K562 (cell line): ENCODE measurements at regions not wholly inside any gene's neighbourhood (a gene's known extent, or its start where the extent isn't known, plus 50 kb on each side); places are given as distances from the start of the nearest gene placed in this dataset.

Experiments used
- ATAC-seq: fragments of 200-7000 bp; cut with Tn5 transposase; 3 replicates; pipeline ENCODE4 v1.9.1; 2020; ENCODE audit warnings: moderate library complexity
- BruUV-seq: library from RNA; stranded (reverse); fragments of 400-500 nt; replicated peaks from 2 replicates; lab custom pipeline; 2021; lab: Mats Ljungman, UMichigan
- CTCF ChIA-PET: fragments of 300-600 bp; formaldehyde crosslinking; extraction: SDS; loops from one replicate; lab custom pipeline; 2021; ENCODE audit warnings: low intra/inter-chr PET ratio; lab: Yijun Ruan, JAX
- POLR2A ChIA-PET: fragments of 300-600, 350-650 bp; sonication (Branson Sonifier 250); formaldehyde crosslinking; extraction: SDS; loops from one replicate; lab custom pipeline; 2021; ENCODE audit warnings: antibody characterized with exemption, inconsistent platforms; lab: Yijun Ruan, JAX
- DNase-seq, 4 experiments: peaks; one replicate each; pipeline versions ENCODE4 v3.0.0 to v3.0.0-alpha.2; 2011 to 2018; ENCODE audit warnings: low spot score in 3 of 4, mixed read lengths in 3 of 4; ENCODE audit errors: extremely low read depth in 1 of 4
- FAIRE-seq: peaks from 2 replicates; lab custom pipeline; 2011; peaks lifted over from hg19 to GRCh38; lab: Jason Lieb, UNC
- H2AFZ ChIP-seq: 2 replicates; pipeline ENCODE4 v1.6.0; 2011; ENCODE audit warnings: low read depth, low read length, control low read depth, inconsistent platforms
- H3K27ac ChIP-seq: fragments of 200-600 bp; 3 replicates; pipeline ENCODE4 v1.8.0; 2011; ENCODE audit warnings: low read depth, mild to moderate bottlenecking, control low read depth, inconsistent platforms, low read length, moderate library complexity, mixed read lengths; ENCODE audit errors: extremely low read depth
- H3K27me3 ChIP-seq, 2 experiments: fragments of 300-600 bp in 1 of 2; 2 replicates in 1 of 2; 3 replicates in 1 of 2; pipeline versions ENCODE4 v1.6.0 to v1.8.0; 2011; ENCODE audit warnings: inconsistent platforms in 2 of 2, low read length in 2 of 2, mild to moderate bottlenecking in 1 of 2, mixed read lengths in 1 of 2, moderate library complexity in 1 of 2; ENCODE audit not compliant: control insufficient read depth in 2 of 2, insufficient read depth in 2 of 2
- H3K36me3 ChIP-seq: fragments of 300-600 bp; 3 replicates; pipeline ENCODE4 v1.8.0; 2011; ENCODE audit warnings: mild to moderate bottlenecking, low read length, inconsistent platforms; ENCODE audit not compliant: control insufficient read depth, insufficient read depth
- H3K4me1 ChIP-seq, 2 experiments: fragments of 200-600 bp in 1 of 2; replicated peaks in 1 of 2; 2 replicates in 1 of 2; 3 replicates in 1 of 2; pipeline versions ENCODE4 v1.5.1 to v1.8.0; 2011; ENCODE audit warnings: inconsistent platforms in 2 of 2, low read length in 2 of 2, mild to moderate bottlenecking in 1 of 2, mixed read lengths in 1 of 2, moderate library complexity in 1 of 2; ENCODE audit not compliant: control insufficient read depth in 2 of 2, insufficient read depth in 2 of 2
- H3K4me2 ChIP-seq: 2 replicates; pipeline ENCODE4 v1.6.1; 2011; ENCODE audit warnings: low read length, control low read depth, inconsistent platforms, mixed read lengths; ENCODE audit not compliant: insufficient read depth
- H3K4me3 ChIP-seq: fragments of 200-600 bp; sonication (generic), shearing (Covaris generic); 2 replicates; pipeline ENCODE4 v1.5.1; 2016; ENCODE audit warnings: control low read depth, inconsistent platforms
- H3K79me2 ChIP-seq: fragments of 200-600 bp; 3 replicates; pipeline ENCODE4 v1.8.0; 2011; ENCODE audit warnings: low read length, inconsistent platforms; ENCODE audit not compliant: control insufficient read depth, insufficient read depth
- H3K9ac ChIP-seq, 2 experiments: 2 replicates each; pipeline versions ENCODE4 v1.6.0 to v1.6.1; 2011; ENCODE audit warnings: low read depth in 2 of 2, low read length in 2 of 2, control low read depth in 1 of 2, inconsistent platforms in 1 of 2, mild to moderate bottlenecking in 1 of 2, mixed read lengths in 1 of 2; ENCODE audit not compliant: insufficient read depth in 1 of 2
- H3K9me1 ChIP-seq: one replicate; pipeline ENCODE4 v1.6.0; 2011; ENCODE audit warnings: inconsistent platforms, mild to moderate bottlenecking, low read length, moderate library complexity; ENCODE audit not compliant: control insufficient read depth, insufficient read depth
- H3K9me3 ChIP-seq: replicated peaks from 2 replicates; pipeline ENCODE4 v1.5.1; 2011; ENCODE audit warnings: low read depth, low read length, inconsistent platforms; ENCODE audit not compliant: control insufficient read depth, insufficient read depth
- H4K20me1 ChIP-seq: replicated peaks from 2 replicates; pipeline ENCODE4 v1.6.1; 2011; ENCODE audit warnings: low read length, inconsistent platforms, mixed read lengths; ENCODE audit not compliant: control insufficient read depth, insufficient read depth
- CHD2 ChIP-seq: IDR thresholded peaks from 2 replicates; pipeline ENCODE4 v1.6.1; 2011; ENCODE audit warnings: low read depth, low read length
- FOS ChIP-seq: IDR thresholded peaks from 3 replicates; pipeline ENCODE4 v1.6.1; 2011; ENCODE audit not compliant: insufficient read length; ENCODE audit errors: extremely low read depth
- HMGN3 ChIP-seq: IDR thresholded peaks from 2 replicates; pipeline ENCODE4 v1.6.1; 2011; ENCODE audit warnings: borderline replicate concordance, low read depth, mild to moderate bottlenecking, mixed read lengths, low read length; ENCODE audit not compliant: insufficient read length; ENCODE audit errors: extremely low read depth
- HNRNPUL1 ChIP-seq: fragments of 200-400 bp; formaldehyde crosslinking; IDR thresholded peaks from 2 replicates; pipeline ENCODE4 v1.6.1; 2017; ENCODE audit warnings: low read length
- MECOM ChIP-seq: fragments of 250-450 bp; sonication (Bioruptor Pico); IDR thresholded peaks from 2 replicates; pipeline ENCODE4 v1.8.0; 2022; ENCODE audit warnings: inconsistent platforms
- MTF1 ChIP-seq: fragments of 250-450 bp; sonication (Bioruptor Pico); IDR thresholded peaks from 2 replicates; pipeline ENCODE4 v1.9.0; 2021; ENCODE audit warnings: moderate library complexity, mild to moderate bottlenecking, inconsistent platforms, borderline replicate concordance
- NCOA1 ChIP-seq: fragments of 450-650 bp; IDR thresholded peaks from 2 replicates; pipeline ENCODE4 v1.6.1; 2016; ENCODE audit warnings: low read depth
- SMARCE1 ChIP-seq: fragments of 450-650 bp; IDR thresholded peaks from 2 replicates; pipeline ENCODE4 v1.7.1; 2016; ENCODE audit warnings: mild to moderate bottlenecking
- SNAPC5 ChIP-seq: fragments of 250-450 bp; sonication (Bioruptor Pico); IDR thresholded peaks from 2 replicates; pipeline ENCODE4 v1.8.0; 2021; ENCODE audit warnings: moderate library complexity, mild to moderate bottlenecking, inconsistent platforms
- SPI1 ChIP-seq: IDR thresholded peaks from 2 replicates; pipeline ENCODE4 v1.6.1; 2011; ENCODE audit warnings: low read depth, low read length, control low read depth, borderline replicate concordance
- TBP ChIP-seq: optimal IDR thresholded peaks from 2 replicates; pipeline ENCODE3; 2011; ENCODE audit warnings: low read depth, low read length, improper control_type of control experiment
- TEAD1 ChIP-seq, 2 experiments: fragments of 450-650 bp in 1 of 2; sonication (generic) in 1 of 2; formaldehyde crosslinking; IDR thresholded peaks; 2 replicates each; pipeline versions ENCODE4 v1.4.0 to v1.8.0; 2020 to 2022; ENCODE audit warnings: mild to moderate bottlenecking in 2 of 2, missing genetic modification reagents in 1 of 2
- ZNF57 ChIP-seq: fragments of 450-650 bp; formaldehyde crosslinking; IDR thresholded peaks from 2 replicates; pipeline ENCODE4 v1.4.0; 2020; ENCODE audit warnings: mild to moderate bottlenecking, moderate library complexity
- WGBS: fragments of 100-300 bp; shearing (Covaris generic); methylation state at CpG from one replicate; pipeline ENCODE4 v1.1.6; 2016; ENCODE audit warnings: low coverage, mixed read lengths; ENCODE audit not compliant: insufficient coverage; ENCODE audit errors: missing lambda C conversion rate; 5-methylcytosine and 5-hydroxymethylcytosine counted together
- in situ Hi-C: fragments of 300-500 bp; cut with MboI; formaldehyde crosslinking; loops from 4 replicates; pipeline ENCODE4 v1.15.0; 2018; ENCODE audit warnings: inconsistent platforms, mixed read lengths
- intact Hi-C: fragments of 100-400 bp; cut with micrococcal nuclease; formaldehyde crosslinking; loops from 2 replicates; pipeline ENCODE4 v1.14.2; 2022
- TF ChIP-seq, protein P1 (sequence below): fragments of 450-650 bp; IDR thresholded peaks from 2 replicates; pipeline ENCODE4 v1.6.1; 2018; ENCODE audit not compliant: partially characterized antibody
- TF ChIP-seq, protein P2 (sequence below): fragments of 250-450 bp; sonication (Bioruptor Pico); IDR thresholded peaks from 2 replicates; pipeline ENCODE4 v1.8.0; 2022; ENCODE audit warnings: inconsistent platforms, mild to moderate bottlenecking, moderate library complexity, borderline replicate concordance
- TF ChIP-seq, protein P3 (sequence below): fragments of 450-650 bp; formaldehyde crosslinking; IDR thresholded peaks from 2 replicates; pipeline ENCODE4 v1.4.0; 2020; ENCODE audit warnings: mild to moderate bottlenecking, moderate library complexity

GRCh38 chr12:63266988-63267387 is 116.0 kb upstream of the AVPR1A start:
- Histone ChIP-seq H3K9me3 (no peaks in the 10 kb centered on the region), H3K27ac (no peak overlapping the region), H3K4me2 (no peak overlapping the region), H3K27me3 (no peaks in the 10 kb centered on the region), H3K4me1 (no peaks in the 10 kb centered on the region)
- CTCF ChIA-PET = no interaction called here
- no TSS peak for BruUV-seq
- DNase-seq = no peak
- TF ChIP-seq NCOA1 (no peak), SNAPC5 (no peak), ZNF57 (CRISPR knock-in tag) (no peak), CHD2 (no peak), FOS (no peak), TBP (no peak), MECOM (no peak), SPI1 (no peak), MTF1 (CRISPR knock-in tag) (no peak), HMGN3 (no peak), SMARCE1 (no peak), TEAD1 (CRISPR knock-in tag; IDR thresholded peaks at IDR 0.05) (no peak), HNRNPUL1 (no peak)
- TF ChIP-seq, protein P1, sequence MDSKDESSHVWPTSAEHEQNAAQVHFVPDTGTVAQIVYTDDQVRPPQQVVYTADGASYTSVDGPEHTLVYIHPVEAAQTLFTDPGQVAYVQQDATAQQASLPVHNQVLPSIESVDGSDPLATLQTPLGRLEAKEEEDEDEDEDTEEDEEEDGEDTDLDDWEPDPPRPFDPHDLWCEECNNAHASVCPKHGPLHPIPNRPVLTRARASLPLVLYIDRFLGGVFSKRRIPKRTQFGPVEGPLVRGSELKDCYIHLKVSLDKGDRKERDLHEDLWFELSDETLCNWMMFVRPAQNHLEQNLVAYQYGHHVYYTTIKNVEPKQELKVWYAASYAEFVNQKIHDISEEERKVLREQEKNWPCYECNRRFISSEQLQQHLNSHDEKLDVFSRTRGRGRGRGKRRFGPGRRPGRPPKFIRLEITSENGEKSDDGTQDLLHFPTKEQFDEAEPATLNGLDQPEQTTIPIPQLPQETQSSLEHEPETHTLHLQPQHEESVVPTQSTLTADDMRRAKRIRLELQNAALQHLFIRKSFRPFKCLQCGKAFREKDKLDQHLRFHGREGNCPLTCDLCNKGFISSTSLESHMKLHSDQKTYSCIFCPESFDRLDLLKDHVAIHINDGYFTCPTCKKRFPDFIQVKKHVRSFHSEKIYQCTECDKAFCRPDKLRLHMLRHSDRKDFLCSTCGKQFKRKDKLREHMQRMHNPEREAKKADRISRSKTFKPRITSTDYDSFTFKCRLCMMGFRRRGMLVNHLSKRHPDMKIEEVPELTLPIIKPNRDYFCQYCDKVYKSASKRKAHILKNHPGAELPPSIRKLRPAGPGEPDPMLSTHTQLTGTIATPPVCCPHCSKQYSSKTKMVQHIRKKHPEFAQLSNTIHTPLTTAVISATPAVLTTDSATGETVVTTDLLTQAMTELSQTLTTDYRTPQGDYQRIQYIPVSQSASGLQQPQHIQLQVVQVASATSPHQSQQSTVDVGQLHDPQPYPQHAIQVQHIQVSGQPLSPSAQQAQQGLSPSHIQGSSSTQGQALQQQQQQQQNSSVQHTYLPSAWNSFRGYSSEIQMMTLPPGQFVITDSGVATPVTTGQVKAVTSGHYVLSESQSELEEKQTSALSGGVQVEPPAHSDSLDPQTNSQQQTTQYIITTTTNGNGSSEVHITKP = no peak
- TF ChIP-seq, protein P2, sequence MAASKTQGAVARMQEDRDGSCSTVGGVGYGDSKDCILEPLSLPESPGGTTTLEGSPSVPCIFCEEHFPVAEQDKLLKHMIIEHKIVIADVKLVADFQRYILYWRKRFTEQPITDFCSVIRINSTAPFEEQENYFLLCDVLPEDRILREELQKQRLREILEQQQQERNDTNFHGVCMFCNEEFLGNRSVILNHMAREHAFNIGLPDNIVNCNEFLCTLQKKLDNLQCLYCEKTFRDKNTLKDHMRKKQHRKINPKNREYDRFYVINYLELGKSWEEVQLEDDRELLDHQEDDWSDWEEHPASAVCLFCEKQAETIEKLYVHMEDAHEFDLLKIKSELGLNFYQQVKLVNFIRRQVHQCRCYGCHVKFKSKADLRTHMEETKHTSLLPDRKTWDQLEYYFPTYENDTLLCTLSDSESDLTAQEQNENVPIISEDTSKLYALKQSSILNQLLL (CRISPR knock-in tag) = no peak
- TF ChIP-seq, protein P3, sequence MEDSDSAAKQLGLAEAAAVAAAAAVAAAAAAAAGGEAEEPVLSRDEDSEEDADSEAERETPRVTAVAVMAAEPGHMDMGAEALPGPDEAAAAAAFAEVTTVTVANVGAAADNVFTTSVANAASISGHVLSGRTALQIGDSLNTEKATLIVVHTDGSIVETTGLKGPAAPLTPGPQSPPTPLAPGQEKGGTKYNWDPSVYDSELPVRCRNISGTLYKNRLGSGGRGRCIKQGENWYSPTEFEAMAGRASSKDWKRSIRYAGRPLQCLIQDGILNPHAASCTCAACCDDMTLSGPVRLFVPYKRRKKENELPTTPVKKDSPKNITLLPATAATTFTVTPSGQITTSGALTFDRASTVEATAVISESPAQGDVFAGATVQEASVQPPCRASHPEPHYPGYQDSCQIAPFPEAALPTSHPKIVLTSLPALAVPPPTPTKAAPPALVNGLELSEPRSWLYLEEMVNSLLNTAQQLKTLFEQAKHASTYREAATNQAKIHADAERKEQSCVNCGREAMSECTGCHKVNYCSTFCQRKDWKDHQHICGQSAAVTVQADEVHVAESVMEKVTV (CRISPR knock-in tag) = no peak
- TF ChIP-seq, all 486 proteins: peak for 0
- no peak overlapping the region for H3K9ac ChIP-seq
- POLR2A ChIA-PET = no interaction called here
- intact Hi-C loops (no loop called here), in situ Hi-C loops (no loop called here)
- no peaks in the 10 kb centered on the region for H4K20me1 ChIP-seq
- H3K9me1 ChIP-seq = no peaks in the 10 kb centered on the region
- no peak overlapping the region for H3K4me3 ChIP-seq
- 0% methylated on average over 1 of the region's 1 CpG for WGBS
- FAIRE-seq = no peak
- no peak overlapping the region for H2AFZ ChIP-seq
- no peak for ATAC-seq
- no peaks in the 10 kb centered on the region for H3K79me2 ChIP-seq
- H3K36me3 ChIP-seq = no peaks in the 10 kb centered on the region
